Panc1 (cell line): ENCODE measurements at regions not wholly inside any gene's neighbourhood (a gene's known extent, or its start where the extent isn't known, plus 50 kb on each side); places are given as distances from the start of the nearest gene placed in this dataset.

Experiments
- ATAC-seq: fragments of 200-7000 bp; cut with Tn5 transposase; 2 replicates; pipeline ENCODE4 v1.9.1; 2020; ENCODE audit warnings: mild to moderate bottlenecking, moderate library complexity
- BruUV-seq: library from RNA; stranded (reverse); fragments of 400-500 nt; replicated peaks from 2 replicates; lab custom pipeline; 2021; lab: Mats Ljungman, UMichigan
- CTCF ChIA-PET: fragments of 300-600 bp; sonication (Branson Sonifier 250); formaldehyde crosslinking; loops from one replicate; lab custom pipeline; 2022; ENCODE audit warnings: antibody characterized with exemption; lab: Charles Lee
- POLR2A ChIA-PET: fragments of 300-600 bp; sonication (Branson Sonifier 250); formaldehyde crosslinking; loops from one replicate; lab custom pipeline; 2022; ENCODE audit warnings: antibody characterized with exemption; lab: Charles Lee
- DNase-seq: peaks from one replicate; pipeline ENCODE4 v3.0.0-alpha.2; 2010; ENCODE audit warnings: low read depth, low spot score
- H3K27ac ChIP-seq: 2 replicates; pipeline ENCODE4 v1.5.1; 2011; ENCODE audit warnings: mild to moderate bottlenecking, low read length, inconsistent platforms
- H3K27me3 ChIP-seq: fragments of 200-500 bp; sonication (Bioruptor generic); 2 replicates; pipeline ENCODE4 v1.6.0; 2014; ENCODE audit warnings: low read length, inconsistent platforms; ENCODE audit not compliant: control insufficient read depth, insufficient read depth
- H3K36me3 ChIP-seq: fragments of 200-500 bp; sonication (Bioruptor generic); 2 replicates; pipeline ENCODE4 v1.5.1; 2014; ENCODE audit warnings: inconsistent platforms, mild to moderate bottlenecking, low read length, moderate library complexity; ENCODE audit not compliant: control insufficient read depth, insufficient read depth
- H3K4me1 ChIP-seq: 2 replicates; pipeline ENCODE4 v1.5.1; 2011; ENCODE audit warnings: inconsistent platforms, mild to moderate bottlenecking, low read length, moderate library complexity; ENCODE audit not compliant: control insufficient read depth, insufficient read depth
- H3K4me3 ChIP-seq, 2 experiments: 2 replicates each; pipeline ENCODE4 v1.5.1; 2011 to 2012; ENCODE audit warnings: low read depth in 2 of 2, low read length in 2 of 2, mild to moderate bottlenecking in 2 of 2, inconsistent platforms in 1 of 2, moderate library complexity in 1 of 2
- H3K9me3 ChIP-seq: fragments of 200-500 bp; sonication (Bioruptor generic); 2 replicates; pipeline ENCODE4 v1.5.1; 2014; ENCODE audit warnings: low read depth, mild to moderate bottlenecking, inconsistent platforms, low read length, moderate library complexity; ENCODE audit not compliant: control insufficient read depth, insufficient read depth
- CTCF ChIP-seq: fragments of 450-650 bp; IDR thresholded peaks from 2 replicates; pipeline ENCODE4 v1.5.1; 2017; ENCODE audit warnings: mild to moderate bottlenecking
- POLR2AphosphoS5 ChIP-seq: IDR thresholded peaks from 2 replicates; pipeline ENCODE4 v1.6.1; 2012; ENCODE audit warnings: mild to moderate bottlenecking, low read depth, low read length, moderate library complexity
- REST ChIP-seq, 2 experiments: IDR thresholded peaks; 2 replicates each; pipeline ENCODE4 v1.6.1; 2011 to 2012; ENCODE audit warnings: low read depth in 2 of 2, control low read depth in 1 of 2, low read length in 1 of 2, mild to moderate bottlenecking in 1 of 2, moderate library complexity in 1 of 2; ENCODE audit not compliant: insufficient read depth in 1 of 2
- TCF7L2 ChIP-seq: IDR thresholded peaks from 2 replicates; pipeline ENCODE4 v1.6.1; 2011; ENCODE audit warnings: mild to moderate bottlenecking, low read depth, low read length, inconsistent platforms
- in situ Hi-C: cut with HindIII; loops from 2 replicates; pipeline ENCODE4 v1.10.0; 2016; ENCODE audit warnings: low sequenced_read_pairs, low pct_unique_long_range_greater_than_20kb
- intact Hi-C: fragments of 100-400 bp; cut with micrococcal nuclease; formaldehyde crosslinking; loops from one replicate; pipeline ENCODE4 v1.10.0; 2022; ENCODE audit not compliant: unreplicated experiment

GRCh38 chr22:44396021-44396726, 83.4 kb upstream of the SHISAL1 start:
- no TSS peak for BruUV-seq
- no peak for DNase-seq
- ATAC-seq: no peak
- no peaks in the 10 kb centered on the region for H3K4me1 ChIP-seq
- H3K27me3 ChIP-seq: no peaks in the 10 kb centered on the region; the same call in 1 of the 2 replicates
- H3K4me3 ChIP-seq: no peak overlapping the region
- no peaks in the 10 kb centered on the region for H3K9me3 ChIP-seq
- POLR2A ChIA-PET: no interaction called here
- intact Hi-C loops (no loop called here), in situ Hi-C loops (no loop called here)
- CTCF ChIA-PET: no interaction called here
- H3K36me3 ChIP-seq: no peaks in the 10 kb centered on the region
- no peak for TF ChIP-seq TCF7L2
- no peak overlapping the region for H3K27ac ChIP-seq

- CTCF ChIA-PET: no interaction called here
- intact Hi-C loops: no loop called here
- no peak for ATAC-seq
These were observed 82.6 kb upstream of the SHISAL1 start for GRCh38 chr22:44395118-44396005.

More at GRCh38 chr22:44395118-44396005, 82.6 kb upstream of the SHISAL1 start:
- no peak overlapping the region for H3K27ac ChIP-seq
- no peaks in the 10 kb centered on the region for H3K9me3 ChIP-seq
- no peaks in the 10 kb centered on the region for H3K4me1 ChIP-seq
- POLR2A ChIA-PET: no interaction called here
- TF ChIP-seq CTCF (no peak), REST (IDR thresholded peaks at IDR 0.05; ENCODE audit: insufficient read depth in 1 of 2, low read depth in 2 of 2, low read length in 1 of 2) (no peak), TCF7L2 (no peak), POLR2AphosphoS5 (no peak)
- H3K4me3 ChIP-seq: no peak overlapping the region
- H3K36me3 ChIP-seq: no peaks in the 10 kb centered on the region
- in situ Hi-C loops: no loop called here
- no peaks in the 10 kb centered on the region; the same call in 1 of the 2 replicates for H3K27me3 ChIP-seq
- DNase-seq: no peak
- no TSS peak for BruUV-seq
